CD4-positive, alpha-beta T cell treated with Interleukin-6 for 4 hours (primary cell): ENCODE measurements at regions not wholly inside any gene's neighbourhood (a gene's known extent, or its start where the extent isn't known, plus 50 kb on each side); places are given as distances from the start of the nearest gene placed in this dataset.

Experiments used
- DNase-seq: peaks from one replicate; pipeline ENCODE4 v3.0.0-alpha.2; 2020; ENCODE audit warnings: mixed read lengths

- DNase-seq = no peak
Measured at GRCh38 chr4:22097596-22097995, 149.0 kb upstream of the KCNIP4 start.

GRCh38 chr4:22094217-22094616 lies 145.6 kb upstream of the KCNIP4 start:
- DNase-seq = no peak

- no peak for DNase-seq
Measured at GRCh38 chr4:22093126-22093525, 144.6 kb upstream of the KCNIP4 start.

- DNase-seq = no peak
Measured at GRCh38 chr4:22091906-22092305, 143.3 kb upstream of the KCNIP4 start.

GRCh38 chr4:22091352-22091717 lies 142.8 kb upstream of the KCNIP4 start:
- no peak for DNase-seq

GRCh38 chr4:22090661-22091351 lies 142.2 kb upstream of the KCNIP4 start:
- DNase-seq = no peak

- no peak for DNase-seq
Measured at GRCh38 chr4:22077571-22077970, 129.0 kb upstream of the KCNIP4 start.

GRCh38 chr4:22072726-22073125 lies 124.2 kb upstream of the KCNIP4 start:
- no peak for DNase-seq

GRCh38 chr4:22072240-22072639 lies 123.7 kb upstream of the KCNIP4 start:
- DNase-seq = no peak

GRCh38 chr4:22071749-22072148 lies 123.2 kb upstream of the KCNIP4 start:
- no peak for DNase-seq

- DNase-seq = no peak
Measured at GRCh38 chr4:22070256-22070655, 121.7 kb upstream of the KCNIP4 start.

- DNase-seq = no peak
Measured at GRCh38 chr4:22063613-22064012, 115.0 kb upstream of the KCNIP4 start.

- DNase-seq = no peak
Measured at GRCh38 chr4:22062676-22063075, 114.1 kb upstream of the KCNIP4 start.

- DNase-seq = no peak
Measured at GRCh38 chr4:22055954-22056353, 107.4 kb upstream of the KCNIP4 start.

GRCh38 chr4:22052076-22052475 lies 103.5 kb upstream of the KCNIP4 start:
- DNase-seq = no peak

GRCh38 chr4:22048323-22048722 lies 99.8 kb upstream of the KCNIP4 start:
- no peak for DNase-seq

- DNase-seq = no peak
Measured at GRCh38 chr4:22047793-22048192, 99.2 kb upstream of the KCNIP4 start.

GRCh38 chr4:22045051-22045630 lies 96.6 kb upstream of the KCNIP4 start:
- no peak for DNase-seq

- no peak for DNase-seq
Measured at GRCh38 chr4:22031423-22031822, 82.9 kb upstream of the KCNIP4 start.

GRCh38 chr4:22030881-22031280 lies 82.3 kb upstream of the KCNIP4 start:
- DNase-seq = no peak

- no peak for DNase-seq
Measured at GRCh38 chr4:22030307-22030706, 81.7 kb upstream of the KCNIP4 start.

- no peak for DNase-seq
Measured at GRCh38 chr4:22029803-22030202, 81.2 kb upstream of the KCNIP4 start.

GRCh38 chr4:22021106-22021505 lies 72.5 kb upstream of the KCNIP4 start:
- DNase-seq = no peak

GRCh38 chr4:22020129-22020528 lies 71.6 kb upstream of the KCNIP4 start:
- DNase-seq = no peak

- no peak for DNase-seq
Measured at GRCh38 chr4:22019676-22020075, 71.1 kb upstream of the KCNIP4 start.
